DMS 273 (cell line): ENCODE measurements at regions not wholly inside any gene's neighbourhood (a gene's known extent, or its start where the extent isn't known, plus 50 kb on each side); places are given as distances from the start of the nearest gene placed in this dataset.

Experiments
- DNase-seq: peaks from one replicate; lab custom pipeline; 2025; ENCODE audit not compliant: unreplicated experiment; lab: John Stamatoyannopoulos, UW

DNA sequence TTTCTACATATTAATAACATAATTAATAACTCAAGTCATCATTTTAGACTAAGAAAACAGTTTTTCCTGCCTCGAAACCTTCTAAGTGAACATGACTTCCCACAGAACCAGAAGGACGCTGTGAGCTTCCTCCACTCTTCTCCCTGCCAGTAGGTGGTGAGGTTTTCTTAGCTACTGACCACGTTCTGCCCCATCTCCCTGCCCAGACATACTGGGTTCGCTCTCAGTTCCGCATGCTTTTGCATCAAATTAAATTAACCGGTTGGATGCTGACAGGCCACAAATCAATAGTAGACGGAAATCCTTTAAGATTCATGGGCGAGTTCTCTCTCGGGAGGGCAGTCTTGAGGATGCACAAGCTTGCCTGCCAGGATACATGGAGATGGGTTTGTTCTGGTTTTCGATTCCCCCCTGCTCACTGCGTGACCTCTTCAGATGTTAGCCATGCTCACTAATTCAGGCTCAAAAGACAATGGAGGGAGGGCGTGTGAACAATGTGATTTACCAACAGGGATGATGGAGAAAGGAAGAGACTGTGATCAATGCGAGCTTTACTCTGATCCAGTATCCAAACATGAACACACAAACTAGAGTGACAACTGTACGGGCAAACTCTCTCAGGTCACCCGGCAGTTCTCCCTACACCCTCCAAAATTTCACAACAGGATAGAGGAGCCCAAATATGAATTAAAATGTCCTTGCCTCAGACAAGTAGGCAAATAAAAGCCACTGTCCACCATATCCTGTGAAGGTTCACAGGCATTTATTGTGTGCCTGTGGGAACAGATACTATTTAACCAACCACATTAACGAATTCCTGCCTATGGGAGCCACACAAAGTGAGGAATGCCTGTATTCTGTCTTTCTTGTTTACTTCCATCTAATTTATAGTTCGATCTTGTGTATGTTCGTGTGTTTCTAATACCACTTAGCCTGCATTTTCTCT is 375.7 kb downstream of the EIPR1 start:
- DNase-seq, result no peak

- DNase-seq, result no peak
Observed at GRCh38 chr2:3000968-3001367, 376.6 kb downstream of the EIPR1 start.

- DNase-seq, result no peak
Observed at GRCh38 chr2:3000125-3000524, 377.5 kb downstream of the EIPR1 start.

- DNase-seq, result no peak
Observed at GRCh38 chr2:2998971-2999370, 378.6 kb downstream of the EIPR1 start.

GRCh38 chr2:2993172-2993692 is 384.4 kb downstream of the EIPR1 start:
- DNase-seq, result no peak

- no peak for DNase-seq
Observed at GRCh38 chr2:2992634-2993033, 385.0 kb downstream of the EIPR1 start.

GRCh38 chr2:2985020-2985419 is 392.6 kb downstream of the EIPR1 start:
- no peak for DNase-seq

DNA sequence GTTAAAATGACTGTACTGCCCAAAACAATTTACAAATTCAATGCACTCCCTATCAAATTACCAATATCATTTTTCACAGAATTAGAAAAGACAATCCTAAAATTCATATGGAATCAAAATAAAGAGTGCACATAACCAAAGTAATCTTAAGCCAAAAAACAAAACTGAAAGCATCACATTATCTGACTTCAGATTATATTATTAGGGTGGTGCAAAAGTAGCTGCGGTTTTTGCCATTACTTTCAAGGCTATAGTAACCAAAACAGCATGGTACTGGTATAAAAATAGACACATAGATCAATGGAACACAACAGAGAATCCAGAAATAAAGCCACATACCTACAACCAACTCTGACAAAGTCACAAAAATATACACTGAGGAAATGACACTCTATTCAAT is 396.6 kb downstream of the EIPR1 start:
- DNase-seq, result no peak

DNA sequence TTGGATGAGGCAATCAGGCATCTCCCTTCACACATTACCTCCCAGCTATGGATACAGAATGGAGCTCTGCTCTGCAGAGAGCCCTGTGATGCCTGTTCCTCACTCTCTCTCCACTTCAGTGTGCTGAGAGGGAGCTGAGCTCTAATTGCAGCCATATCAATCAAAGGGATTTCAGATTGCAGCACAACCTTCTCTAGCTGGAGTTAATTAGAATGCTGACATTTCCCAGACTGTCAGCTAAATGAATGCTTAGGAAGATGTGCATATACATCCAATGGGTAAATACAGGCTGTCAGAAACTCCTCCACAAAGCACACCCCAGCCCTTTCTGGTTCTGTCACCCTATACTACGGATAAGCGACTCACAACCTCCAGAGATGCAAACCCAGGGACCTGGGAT is 402.6 kb downstream of the EIPR1 start:
- no peak for DNase-seq

- no peak for DNase-seq
Observed at GRCh38 chr2:2960441-2961133, 417.0 kb downstream of the EIPR1 start.

DNA sequence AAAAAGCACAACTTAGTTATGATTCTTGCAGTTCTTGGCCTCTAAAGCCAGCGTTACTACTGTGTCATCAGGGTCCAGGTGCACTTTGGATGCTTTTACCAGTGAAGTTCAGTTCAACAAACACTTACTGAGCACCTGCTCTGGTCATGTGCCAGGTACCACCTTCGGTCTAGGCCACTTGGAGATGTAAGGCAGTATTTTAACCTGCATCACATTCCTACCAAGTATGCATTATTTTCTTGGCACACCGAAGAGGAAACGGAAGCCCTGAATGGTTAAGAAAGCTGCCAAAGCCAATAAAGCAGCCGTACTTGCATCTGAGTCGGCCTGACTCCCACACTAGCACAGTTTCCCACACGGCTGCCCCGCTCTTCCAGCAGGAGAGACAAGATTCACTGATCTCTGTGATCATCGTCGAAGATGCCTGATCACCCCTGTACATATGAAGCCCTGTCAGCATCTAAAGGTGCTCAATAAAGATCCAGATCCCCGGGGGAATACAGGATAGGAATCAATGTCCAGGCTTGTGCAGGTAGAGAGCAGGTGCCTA is 427.1 kb downstream of the EIPR1 start:
- no peak for DNase-seq

DNA sequence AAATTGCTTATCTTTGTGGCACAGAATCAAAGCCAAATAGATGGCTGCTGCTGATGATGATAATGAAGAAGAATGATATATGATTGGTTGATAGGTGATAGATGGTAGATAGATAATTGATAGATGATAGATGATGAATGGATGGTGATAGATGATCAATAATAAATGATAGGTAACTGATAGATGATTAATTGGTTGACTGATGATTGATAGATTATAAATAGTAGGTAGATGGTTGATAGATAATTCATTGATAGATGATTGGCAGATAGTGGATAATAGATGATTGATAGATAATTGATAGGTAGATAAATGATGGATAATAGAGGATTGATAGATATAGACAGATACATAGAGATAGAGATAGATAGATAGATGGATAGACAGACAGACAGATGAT is 430.2 kb downstream of the EIPR1 start:
- no peak for DNase-seq

GRCh38 chr2:2942906-2943305 is 434.7 kb downstream of the EIPR1 start:
- DNase-seq, result no peak

DNA sequence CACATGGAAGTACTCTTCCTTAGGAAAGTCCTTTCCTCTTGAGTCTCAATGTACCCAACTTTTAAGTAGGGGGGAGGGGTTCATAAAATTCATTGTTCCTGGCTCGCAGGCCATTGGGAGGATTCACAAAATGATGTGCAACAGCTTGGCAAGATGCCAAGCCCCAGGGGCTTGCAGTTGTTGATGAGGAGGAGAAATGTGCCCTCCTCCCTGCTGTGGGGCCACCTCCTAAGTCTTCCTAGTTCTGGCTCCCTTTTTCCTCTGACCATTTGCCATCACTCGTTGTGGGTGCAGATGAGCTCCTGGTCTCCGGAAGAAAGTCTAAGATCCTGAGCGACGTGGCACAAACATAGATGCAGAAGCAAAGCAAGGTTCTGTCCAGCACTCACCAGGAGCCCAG is 435.4 kb downstream of the EIPR1 start:
- DNase-seq, result no peak

GRCh38 chr2:2941205-2941604 is 436.4 kb downstream of the EIPR1 start:
- no peak for DNase-seq

GRCh38 chr2:2940702-2941101 is 436.9 kb downstream of the EIPR1 start:
- no peak for DNase-seq

- no peak for DNase-seq
Observed at GRCh38 chr2:2940061-2940460, 437.6 kb downstream of the EIPR1 start.

GRCh38 chr2:2939078-2939795 is 438.4 kb downstream of the EIPR1 start:
- no peak for DNase-seq

DNA sequence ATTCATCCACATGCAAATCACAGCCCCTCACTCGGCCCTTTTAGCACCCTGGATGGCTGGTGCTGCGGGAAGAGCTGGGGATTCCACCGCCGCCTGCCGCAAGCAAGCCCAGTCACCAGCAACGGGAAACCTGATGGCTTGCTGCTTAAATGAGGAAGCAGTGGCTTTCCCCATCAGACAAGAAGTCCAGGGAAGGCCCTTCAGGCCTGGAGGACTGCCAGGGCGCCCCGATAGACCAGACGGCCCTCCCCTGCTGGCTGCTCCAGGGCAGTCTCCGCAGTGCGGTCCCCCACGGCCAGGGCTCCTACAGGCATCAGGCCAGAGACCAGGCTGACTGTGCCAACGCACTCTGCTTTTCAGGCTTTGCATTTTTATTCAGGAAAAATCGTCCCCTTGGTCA is 439.1 kb downstream of the EIPR1 start:
- no peak for DNase-seq

DNA sequence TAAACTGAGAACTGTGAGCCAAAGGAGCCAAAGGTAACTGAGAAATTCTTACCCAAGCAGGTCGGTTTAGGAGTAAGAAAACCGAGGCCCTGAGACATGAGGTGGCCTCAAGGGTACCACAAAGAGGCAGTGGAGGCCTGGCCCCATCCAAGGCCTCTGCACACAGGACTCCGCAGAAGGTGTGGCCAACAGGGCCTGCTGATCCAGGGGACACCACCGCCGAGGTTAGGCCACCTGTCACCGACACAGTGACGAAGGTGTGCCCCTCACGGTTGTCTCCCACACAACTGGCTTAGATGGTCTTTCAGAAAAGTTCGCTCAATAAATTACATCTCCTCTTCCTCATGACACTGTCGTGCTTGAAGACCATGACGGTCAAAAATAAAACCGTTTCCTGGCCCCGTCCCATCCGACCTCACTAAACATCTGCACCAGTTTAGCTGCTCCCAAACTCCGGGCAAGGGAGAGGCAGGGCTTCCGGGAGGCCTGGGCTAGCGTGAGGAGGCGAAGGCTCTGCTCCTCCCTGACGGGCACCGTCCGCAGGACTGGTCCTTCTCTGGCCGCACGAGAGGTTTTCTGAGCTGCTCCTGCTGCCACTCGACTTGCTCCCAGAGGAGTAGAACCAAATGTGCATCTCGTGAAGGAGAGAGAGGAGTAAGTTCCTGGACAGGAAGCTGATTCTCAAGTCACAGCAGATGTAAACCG is 442.0 kb downstream of the EIPR1 start:
- DNase-seq, result no peak

DNA sequence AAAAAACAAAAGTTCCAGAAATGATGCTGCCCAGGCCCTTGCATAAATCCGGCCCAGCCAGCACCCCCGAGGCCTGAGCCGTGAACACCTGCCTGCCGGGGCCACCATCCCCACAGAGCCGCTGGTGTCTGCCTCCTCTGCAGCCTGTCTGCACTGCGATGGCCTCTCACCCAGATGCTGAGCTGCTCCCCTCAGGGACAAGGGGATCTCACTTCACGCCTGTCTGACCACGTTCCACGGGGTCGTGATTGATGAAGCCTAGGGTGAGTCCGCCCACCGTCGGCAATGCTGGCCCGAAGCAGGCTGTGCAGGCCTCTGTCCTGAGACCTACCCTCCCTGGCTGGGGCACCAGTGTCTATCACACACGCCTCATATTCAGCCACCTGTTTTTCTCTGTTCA is 444.2 kb downstream of the EIPR1 start:
- no peak for DNase-seq
